Ascending aorta (tissue), 2 donors: ENCODE measurements at regions not wholly inside any gene's neighbourhood (a gene's known extent, or its start where the extent isn't known, plus 50 kb on each side); places are given as distances from the start of the nearest gene placed in this dataset.

ENCODE experiments used
- DNase-seq, 2 donors: peaks; one replicate each; pipeline ENCODE4 v3.0.0-alpha.2; 2019; ENCODE audit warnings: low spot score in 2 of 2
- H3K27ac ChIP-seq, 2 donors: fragments of 200-600 bp; sonication (generic); one replicate each; pipeline ENCODE4 v1.5.1; 2016 to 2017; ENCODE audit warnings: mild to moderate bottlenecking in 1 of 2
- H3K27me3 ChIP-seq: fragments of 200-600 bp; sonication (generic); one replicate; pipeline ENCODE4 v1.5.1; 2017
- H3K36me3 ChIP-seq, 2 donors: fragments of 200-600 bp; sonication (generic); one replicate each; pipeline ENCODE4 v1.5.1; 2016
- H3K4me1 ChIP-seq, 2 donors: fragments of 200-600 bp; sonication (generic); one replicate each; pipeline ENCODE4 v1.5.1; 2016 to 2017; ENCODE audit warnings: mild to moderate bottlenecking in 1 of 2
- H3K4me3 ChIP-seq, 2 donors: fragments of 200-600 bp; sonication (generic); one replicate each; pipeline ENCODE4 v1.5.1; 2016 to 2017; ENCODE audit warnings: mild to moderate bottlenecking in 1 of 2
- H3K9me3 ChIP-seq, 2 donors: fragments of 200-600 bp; sonication (generic); one replicate each; pipeline ENCODE4 v1.5.1; 2016
- CTCF ChIP-seq, 3 experiments: fragments of 200-600 bp in 2 of 3; fragments of 450-650 bp in 1 of 3; sonication (generic) in 2 of 3; IDR thresholded peaks; one replicate each; pipeline ENCODE4 v1.5.1; 2016 to 2019; ENCODE audit warnings: antibody characterized with exemption in 3 of 3, mild to moderate bottlenecking in 1 of 3, moderate library complexity in 1 of 3
- intact Hi-C: fragments of 100-400 bp; cut with DNase I; formaldehyde crosslinking; loops from one replicate; pipeline ENCODE4 v1.15.1; 2023

GRCh38 chr5:116703941-116704340, 129.3 kb upstream of the SEMA6A start:
- no peak for TF ChIP-seq CTCF (IDR thresholded peaks at IDR 0.05)
- intact Hi-C loops, result no loop called here
- Histone ChIP-seq H3K4me1 (no peaks in the 10 kb centered on the region), H3K27me3 (no peaks in the 10 kb centered on the region), H3K9me3 (no peaks in the 10 kb centered on the region), H3K36me3 (no peaks in the 10 kb centered on the region), H3K27ac (no peak overlapping the region), H3K4me3 (no peak overlapping the region)
- no peak for DNase-seq

- H3K4me1 ChIP-seq, result no peaks in the 10 kb centered on the region
- H3K4me3 ChIP-seq, result no peak overlapping the region
- H3K9me3 ChIP-seq, result no peaks in the 10 kb centered on the region
- no peak for TF ChIP-seq CTCF (IDR thresholded peaks at IDR 0.05)
- no peaks in the 10 kb centered on the region for H3K36me3 ChIP-seq
- H3K27me3 ChIP-seq, result no peaks in the 10 kb centered on the region
- no peak for DNase-seq
- no peak overlapping the region for H3K27ac ChIP-seq
- intact Hi-C loops, result no loop called here
Measured at GRCh38 chr5:116703328-116703727, 128.7 kb upstream of the SEMA6A start.

GRCh38 chr5:116702776-116703175, 128.2 kb upstream of the SEMA6A start:
- Histone ChIP-seq H3K27ac (no peak overlapping the region), H3K4me3 (no peak overlapping the region), H3K9me3 (no peaks in the 10 kb centered on the region), H3K27me3 (no peaks in the 10 kb centered on the region), H3K36me3 (no peaks in the 10 kb centered on the region), H3K4me1 (no peaks in the 10 kb centered on the region)
- no peak for TF ChIP-seq CTCF (IDR thresholded peaks at IDR 0.05)
- DNase-seq, result no peak
- intact Hi-C loops, result no loop called here

GRCh38 chr5:116699332-116699731, 124.7 kb upstream of the SEMA6A start:
- Histone ChIP-seq H3K36me3 (no peaks in the 10 kb centered on the region), H3K4me3 (no peak overlapping the region), H3K4me1 (no peaks in the 10 kb centered on the region), H3K9me3 (no peaks in the 10 kb centered on the region), H3K27ac (no peak overlapping the region), H3K27me3 (no peaks in the 10 kb centered on the region)
- DNase-seq, result no peak
- TF ChIP-seq CTCF (IDR thresholded peaks at IDR 0.05), result no peak
- intact Hi-C loops, result no loop called here

GRCh38 chr5:116696366-116696765, 121.7 kb upstream of the SEMA6A start:
- H3K27ac ChIP-seq, result no peak overlapping the region
- H3K4me1 ChIP-seq, result no peaks in the 10 kb centered on the region
- no peaks in the 10 kb centered on the region for H3K9me3 ChIP-seq
- DNase-seq, result no peak
- H3K36me3 ChIP-seq, result no peaks in the 10 kb centered on the region
- no peaks in the 10 kb centered on the region for H3K27me3 ChIP-seq
- H3K4me3 ChIP-seq, result no peak overlapping the region
- no peak for TF ChIP-seq CTCF (IDR thresholded peaks at IDR 0.05)
- intact Hi-C loops, result no loop called here

GRCh38 chr5:116695681-116696080, 121.1 kb upstream of the SEMA6A start:
- H3K4me3 ChIP-seq, result no peak overlapping the region
- no peak for TF ChIP-seq CTCF (IDR thresholded peaks at IDR 0.05)
- intact Hi-C loops, result no loop called here
- no peaks in the 10 kb centered on the region for H3K4me1 ChIP-seq
- no peaks in the 10 kb centered on the region for H3K36me3 ChIP-seq
- no peaks in the 10 kb centered on the region for H3K27me3 ChIP-seq
- H3K9me3 ChIP-seq, result no peaks in the 10 kb centered on the region
- H3K27ac ChIP-seq, result no peak overlapping the region
- DNase-seq, result no peak
